OCI-LY3 (cell line): ENCODE measurements at regions not wholly inside any gene's neighbourhood (a gene's known extent, or its start where the extent isn't known, plus 50 kb on each side); places are given as distances from the start of the nearest gene placed in this dataset.

Experiments
- H2AFZ ChIP-seq: fragments of 200-600, 300-600 bp; shearing (Covaris generic); 2 replicates; pipeline ENCODE4 v1.6.0; 2014; ENCODE audit warnings: antibody characterized with exemption, low read depth, low read length
- H3K27ac ChIP-seq: fragments of 200-600, 300-600 bp; sonication (generic); 2 replicates; pipeline ENCODE4 v1.5.1; 2014; ENCODE audit warnings: mild to moderate bottlenecking, low read length, moderate library complexity, mixed read lengths
- H3K27me3 ChIP-seq: fragments of 200-600, 300-600 bp; sonication (generic); 2 replicates; pipeline ENCODE4 v1.6.1; 2014; ENCODE audit warnings: low read depth, low read length, mixed read lengths
- H3K36me3 ChIP-seq: fragments of 200-600, 300-600 bp; sonication (generic); replicated peaks from 2 replicates; pipeline ENCODE3; 2014; ENCODE audit warnings: low read depth, low read length, mixed read lengths
- H3K4me1 ChIP-seq: fragments of 300-600, 200-600 bp; sonication (generic); 2 replicates; pipeline ENCODE4 v1.6.1; 2014; ENCODE audit warnings: low read length, mixed read lengths
- H3K4me2 ChIP-seq: fragments of 200-600, 300-600 bp; sonication (generic); 2 replicates; pipeline ENCODE4 v1.6.1; 2014; ENCODE audit warnings: low read length, mixed read lengths
- H3K4me3 ChIP-seq: fragments of 300-600, 200-600 bp; sonication (generic); 2 replicates; pipeline ENCODE4 v1.5.1; 2014; ENCODE audit warnings: antibody characterized with exemption, mild to moderate bottlenecking, low read length, moderate library complexity
- H3K79me2 ChIP-seq: fragments of 300-600, 200-600 bp; shearing (Covaris generic); 2 replicates; pipeline ENCODE4 v1.6.1; 2014; ENCODE audit warnings: mild to moderate bottlenecking, low read length, mixed read lengths
- H3K9ac ChIP-seq: fragments of 300-600, 200-600 bp; shearing (Covaris generic); 2 replicates; pipeline ENCODE4 v1.6.0; 2014; ENCODE audit warnings: mild to moderate bottlenecking, low read length, moderate library complexity
- H3K9me3 ChIP-seq: fragments of 200-600, 300-600 bp; shearing (Covaris generic); 2 replicates; pipeline ENCODE4 v1.6.1; 2014; ENCODE audit warnings: low read length, mixed read lengths; ENCODE audit not compliant: insufficient read depth
- H4K20me1 ChIP-seq: fragments of 200-600, 300-600 bp; sonication (generic); 2 replicates; pipeline ENCODE4 v1.6.1; 2016; ENCODE audit warnings: low read length, mixed read lengths; ENCODE audit not compliant: insufficient read depth
- EZH2phosphoT487 ChIP-seq: fragments of 200-600 bp; shearing (Covaris generic); IDR thresholded peaks from 2 replicates; pipeline ENCODE4 v1.6.1; 2018; ENCODE audit warnings: antibody characterized with exemption, mixed run types, low read depth
- TF ChIP-seq, protein P1 (sequence below): fragments of 200-600, 300-600 bp; sonication (generic); IDR thresholded peaks from 2 replicates; pipeline ENCODE4 v1.5.1; 2014; ENCODE audit warnings: antibody characterized with exemption, low read length, low read depth

DNA sequence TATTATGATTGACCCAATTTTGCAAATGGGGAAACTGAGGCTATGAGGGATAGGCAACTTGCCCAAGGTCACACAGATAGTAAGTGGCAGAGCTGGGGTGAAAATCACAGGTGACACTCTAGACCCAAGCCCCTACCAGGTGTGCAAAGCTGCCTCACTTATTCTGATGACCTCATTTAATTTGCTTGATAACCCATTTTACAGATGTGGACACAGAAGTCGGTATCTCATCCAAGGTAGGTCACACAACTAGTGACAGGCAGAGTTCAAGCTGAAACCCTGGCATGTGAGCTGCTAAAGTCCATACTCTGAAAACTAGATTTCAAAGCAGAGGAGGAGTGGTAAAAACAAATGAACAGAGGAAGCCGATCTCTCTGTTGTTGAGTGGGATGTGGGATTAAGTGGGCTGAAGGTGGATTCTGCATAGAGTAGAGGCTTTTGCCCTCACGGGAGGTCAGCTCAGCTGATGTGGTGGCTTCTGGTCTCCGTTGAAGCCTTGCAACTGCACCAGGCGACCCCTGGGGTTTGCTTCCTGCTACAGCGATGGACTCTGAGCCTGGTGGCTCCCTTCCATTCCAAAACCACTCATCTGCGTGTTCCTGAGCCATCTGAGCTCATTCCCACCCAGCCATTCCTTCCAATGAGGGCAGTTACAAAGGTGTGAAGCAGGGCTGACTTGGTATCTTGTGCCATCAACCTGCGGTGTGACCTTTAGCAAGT is 164.3 kb upstream of the FHL2 start:
- H3K4me1 ChIP-seq, result no peaks in the 10 kb centered on the region
- H2AFZ ChIP-seq, result no peak overlapping the region
- no peak overlapping the region for H3K4me2 ChIP-seq
- peaks cover 21% of the 10 kb centered on the region; the same call in 1 of the 2 replicates for H3K27me3 ChIP-seq
- no peak overlapping the region for H3K9ac ChIP-seq
- no peak overlapping the region for H3K4me3 ChIP-seq
- H3K9me3 ChIP-seq, result no peaks in the 10 kb centered on the region
- H3K27ac ChIP-seq, result no peak overlapping the region
- no peaks in the 10 kb centered on the region for H3K79me2 ChIP-seq
- no peaks in the 10 kb centered on the region for H4K20me1 ChIP-seq
- TF ChIP-seq EZH2phosphoT487, result no peak
- TF ChIP-seq, protein P1, sequence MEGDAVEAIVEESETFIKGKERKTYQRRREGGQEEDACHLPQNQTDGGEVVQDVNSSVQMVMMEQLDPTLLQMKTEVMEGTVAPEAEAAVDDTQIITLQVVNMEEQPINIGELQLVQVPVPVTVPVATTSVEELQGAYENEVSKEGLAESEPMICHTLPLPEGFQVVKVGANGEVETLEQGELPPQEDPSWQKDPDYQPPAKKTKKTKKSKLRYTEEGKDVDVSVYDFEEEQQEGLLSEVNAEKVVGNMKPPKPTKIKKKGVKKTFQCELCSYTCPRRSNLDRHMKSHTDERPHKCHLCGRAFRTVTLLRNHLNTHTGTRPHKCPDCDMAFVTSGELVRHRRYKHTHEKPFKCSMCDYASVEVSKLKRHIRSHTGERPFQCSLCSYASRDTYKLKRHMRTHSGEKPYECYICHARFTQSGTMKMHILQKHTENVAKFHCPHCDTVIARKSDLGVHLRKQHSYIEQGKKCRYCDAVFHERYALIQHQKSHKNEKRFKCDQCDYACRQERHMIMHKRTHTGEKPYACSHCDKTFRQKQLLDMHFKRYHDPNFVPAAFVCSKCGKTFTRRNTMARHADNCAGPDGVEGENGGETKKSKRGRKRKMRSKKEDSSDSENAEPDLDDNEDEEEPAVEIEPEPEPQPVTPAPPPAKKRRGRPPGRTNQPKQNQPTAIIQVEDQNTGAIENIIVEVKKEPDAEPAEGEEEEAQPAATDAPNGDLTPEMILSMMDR, result no peak
- H3K36me3 ChIP-seq, result no peaks in the 10 kb centered on the region

DNA sequence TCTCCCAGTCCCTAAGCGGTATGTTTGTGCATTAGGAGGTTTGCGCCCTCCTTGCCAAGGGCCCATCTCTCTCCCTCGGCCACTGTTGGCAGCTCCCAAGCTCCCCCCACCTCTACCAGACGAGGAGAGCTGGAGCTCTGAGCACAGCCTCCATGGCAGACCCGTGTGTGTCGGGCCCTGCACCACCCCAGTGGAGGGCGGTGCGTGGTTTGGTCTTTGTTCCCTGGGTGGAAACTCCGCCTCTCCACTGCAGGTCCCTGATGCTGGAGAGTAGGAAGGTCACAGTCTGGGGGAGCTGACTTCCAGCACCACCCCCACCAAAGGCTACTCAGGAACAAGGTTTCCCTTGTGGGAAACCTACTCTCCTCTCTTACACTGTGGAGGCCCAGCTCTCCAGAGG is 162.6 kb upstream of the FHL2 start:
- Histone ChIP-seq H4K20me1 (no peaks in the 10 kb centered on the region), H3K27ac (no peak overlapping the region), H3K4me3 (no peak overlapping the region), H3K4me1 (no peaks in the 10 kb centered on the region), H3K79me2 (no peaks in the 10 kb centered on the region), H3K36me3 (no peaks in the 10 kb centered on the region), H3K9ac (no peak overlapping the region), H3K27me3 (peaks cover 32% of the 10 kb centered on the region; the same call in 1 of the 2 replicates), H3K4me2 (no peak overlapping the region), H2AFZ (no peak overlapping the region), H3K9me3 (no peaks in the 10 kb centered on the region)
- TF ChIP-seq, protein P1, result no peak
- TF ChIP-seq EZH2phosphoT487, result no peak

DNA sequence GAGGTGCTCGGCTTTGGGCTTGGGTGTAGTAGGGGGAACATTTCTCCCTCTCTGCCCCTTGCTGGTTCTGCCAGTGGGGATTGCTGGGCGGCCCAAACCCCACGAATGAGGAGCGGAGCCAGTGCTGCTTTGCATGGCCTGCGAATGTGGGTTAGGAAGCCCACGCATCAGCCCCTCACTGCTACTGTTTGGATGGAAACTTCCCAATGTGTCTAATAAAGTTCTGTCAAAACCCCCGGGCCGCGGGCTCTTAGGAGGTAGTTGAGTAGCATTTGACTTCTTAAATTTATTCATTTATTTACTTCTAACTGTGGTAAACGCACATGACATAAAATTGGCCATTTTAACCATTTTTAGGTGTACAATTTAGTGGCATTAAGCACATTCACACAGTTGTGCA is 161.3 kb upstream of the FHL2 start:
- Histone ChIP-seq H3K27ac (no peak overlapping the region), H3K9me3 (no peaks in the 10 kb centered on the region), H3K36me3 (no peaks in the 10 kb centered on the region), H3K4me1 (no peaks in the 10 kb centered on the region), H3K27me3 (peaks cover 35% of the 10 kb centered on the region), H3K4me3 (no peak overlapping the region), H3K79me2 (no peaks in the 10 kb centered on the region), H2AFZ (no peak overlapping the region), H3K4me2 (no peak overlapping the region), H4K20me1 (no peaks in the 10 kb centered on the region), H3K9ac (no peak overlapping the region)
- TF ChIP-seq EZH2phosphoT487, result no peak
- TF ChIP-seq, protein P1, result no peak

DNA sequence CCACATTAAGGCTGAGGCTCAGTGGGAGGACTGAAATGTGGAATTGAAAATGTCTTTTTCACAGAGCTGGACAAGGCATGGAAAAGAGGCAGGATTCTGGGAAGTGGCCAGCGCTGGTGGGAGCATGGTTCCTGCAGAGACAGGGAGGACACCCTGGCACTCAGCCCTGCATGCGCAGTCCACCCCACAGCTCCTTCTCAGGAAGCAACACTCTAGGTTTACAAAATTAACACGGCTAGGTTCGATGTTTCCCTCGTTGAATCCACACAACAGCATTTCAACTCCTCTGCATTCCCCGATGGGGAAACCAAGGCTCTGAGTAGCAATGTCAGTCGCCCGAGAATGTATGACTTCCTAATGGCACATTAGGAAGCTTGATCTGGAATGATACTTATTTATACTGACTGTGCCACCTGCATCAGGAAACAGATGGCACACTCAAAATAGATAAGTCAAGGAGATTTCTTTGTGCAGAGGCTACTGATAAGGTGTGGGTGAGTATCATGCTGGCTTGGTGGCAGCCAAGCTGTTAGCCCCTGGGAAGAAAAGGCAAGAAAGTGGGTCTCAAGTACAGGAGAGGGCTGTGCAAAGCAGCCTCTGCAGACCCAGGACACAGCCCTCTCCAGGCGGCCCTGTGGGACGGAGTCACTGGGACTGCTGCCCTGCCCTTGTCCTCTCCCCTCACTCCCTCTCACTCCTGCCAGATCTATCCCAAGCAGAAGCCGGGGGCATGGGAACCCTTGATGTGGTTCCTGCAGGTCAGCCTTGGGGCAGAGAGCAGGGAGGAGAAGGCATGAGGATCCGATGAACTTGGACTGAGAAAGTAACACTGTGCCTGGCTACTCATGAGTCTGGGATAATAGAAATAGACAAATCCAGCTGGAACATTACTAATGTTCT is 158.4 kb upstream of the FHL2 start:
- Histone ChIP-seq H3K36me3 (no peaks in the 10 kb centered on the region), H3K9me3 (no peaks in the 10 kb centered on the region), H3K27ac (no peak overlapping the region), H3K4me2 (no peak overlapping the region), H3K9ac (no peak overlapping the region), H3K27me3 (peaks cover 50% of the 10 kb centered on the region), H3K79me2 (no peaks in the 10 kb centered on the region), H3K4me3 (no peak overlapping the region), H3K4me1 (no peaks in the 10 kb centered on the region), H4K20me1 (no peaks in the 10 kb centered on the region), H2AFZ (no peak overlapping the region)
- TF ChIP-seq, protein P1, result no peak
- no peak for TF ChIP-seq EZH2phosphoT487
